ENCODE measurements at regions not wholly inside any gene's neighbourhood (a gene's known extent, or its start where the extent isn't known, plus 50 kb on each side); places are given as distances from the start of the nearest gene placed in this dataset.
"Not testable (repeated sequence)": the region's sequence is repeated elsewhere in the genome, so short reads cannot be mapped to it uniquely, and the experiment has no call there.

GRCh38 chr9:108049026-108049607, 559.5 kb upstream of the KLF4 start:
- DNase-seq = no peak

DNA sequence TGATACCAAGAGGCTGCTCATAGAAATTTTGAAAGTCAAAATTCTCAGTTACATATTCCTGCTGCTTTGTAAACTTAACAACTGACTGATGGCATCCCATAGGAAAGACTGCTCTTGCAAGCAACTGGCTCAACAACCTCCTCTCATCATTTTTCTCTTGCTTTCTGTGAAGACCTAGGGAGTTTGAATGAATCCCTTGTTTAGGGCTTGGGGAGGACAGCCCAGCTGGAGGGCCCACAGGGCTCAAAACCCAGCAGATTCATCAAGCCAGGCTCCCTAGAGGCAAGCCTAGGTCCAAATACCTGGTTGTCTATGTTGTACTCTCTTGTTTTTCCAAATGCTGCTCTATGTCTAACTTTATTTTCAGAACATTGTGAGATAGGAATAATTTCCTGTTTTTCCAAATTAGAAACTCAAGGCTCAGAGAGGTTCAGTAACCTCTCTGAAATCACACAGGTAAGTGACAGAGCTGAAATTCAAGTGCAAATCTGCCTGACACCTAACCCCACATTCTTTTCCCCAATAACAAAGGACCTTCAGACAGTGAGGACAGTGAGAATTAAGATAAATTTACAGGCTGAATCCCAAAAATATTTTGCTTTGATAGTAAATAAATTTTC, 558.9 kb upstream of the KLF4 start:
- DNase-seq = no peak

GRCh38 chr9:108047777-108048176, 558.2 kb upstream of the KLF4 start:
- DNase-seq = not testable (repeated sequence)

- no peak for DNase-seq
Observed at GRCh38 chr9:108047264-108047663, 557.7 kb upstream of the KLF4 start.

DNA sequence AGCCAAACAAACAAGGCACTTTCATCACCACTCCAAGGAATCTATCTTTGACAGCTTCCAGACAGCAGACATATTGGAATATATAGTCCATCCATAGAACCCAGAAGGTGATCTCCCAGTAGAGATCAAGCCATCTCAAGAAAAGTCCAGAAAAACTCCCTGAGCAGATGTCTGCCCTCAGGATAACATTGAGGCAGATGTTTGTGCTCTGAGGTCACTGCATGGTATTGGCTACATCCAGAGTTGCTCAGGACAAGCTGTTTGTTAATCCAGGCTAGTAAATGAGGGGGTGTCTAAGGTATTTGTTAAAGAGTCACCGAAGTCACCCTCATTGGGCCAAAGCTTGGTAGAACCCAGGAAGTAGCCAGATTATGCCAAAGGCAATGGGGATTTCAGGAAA, 556.3 kb upstream of the KLF4 start:
- no peak for DNase-seq

- DNase-seq = no peak
Observed at GRCh38 chr9:108043585-108043984, 554.0 kb upstream of the KLF4 start.

DNA sequence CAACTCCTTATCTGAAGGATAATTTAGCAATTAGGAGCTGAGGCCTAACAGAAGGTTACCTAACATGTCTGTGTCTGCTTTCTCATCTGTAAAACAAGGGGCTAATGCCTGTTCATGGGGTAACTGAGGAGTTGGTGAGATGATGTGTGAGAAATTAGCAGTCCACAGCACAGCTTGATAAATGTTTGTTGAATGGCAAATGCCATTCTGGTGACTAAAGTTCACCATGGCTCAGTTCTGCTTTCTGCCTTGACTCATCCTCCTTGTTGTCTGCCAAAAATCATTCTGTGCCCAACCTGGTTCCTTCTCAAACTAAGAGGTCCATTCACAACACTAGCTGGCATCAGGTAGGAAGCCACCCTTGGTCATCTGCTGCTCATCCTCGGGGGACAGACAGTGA, 552.0 kb upstream of the KLF4 start:
- DNase-seq = no peak

- DNase-seq = no peak
Observed at GRCh38 chr9:108040783-108041182, 551.2 kb upstream of the KLF4 start.

- no peak for DNase-seq
Observed at GRCh38 chr9:108039493-108039892, 549.9 kb upstream of the KLF4 start.

DNA sequence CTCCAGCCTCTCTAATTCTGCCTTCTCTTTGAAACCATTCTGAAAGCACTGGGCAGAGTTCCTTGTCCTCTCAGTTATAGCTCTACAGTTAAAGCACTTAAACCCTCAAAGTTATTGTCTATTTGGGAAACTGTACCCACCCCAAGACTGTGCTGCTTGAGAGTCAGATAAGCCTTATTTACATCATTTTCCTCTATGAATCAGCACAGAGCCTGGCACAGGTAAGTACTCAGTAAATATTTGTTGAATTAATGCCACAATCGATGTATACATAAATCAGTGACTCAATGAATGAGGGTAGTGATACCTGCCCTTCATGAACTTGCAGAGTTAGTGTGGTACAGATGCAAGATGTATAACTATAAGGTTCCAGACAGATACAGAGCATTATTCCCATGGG, 549.4 kb upstream of the KLF4 start:
- no peak for DNase-seq

- DNase-seq = no peak
Observed at GRCh38 chr9:108035487-108035886, 545.9 kb upstream of the KLF4 start.

- no peak for DNase-seq
Observed at GRCh38 chr9:108033976-108034964, 544.7 kb upstream of the KLF4 start.

DNA sequence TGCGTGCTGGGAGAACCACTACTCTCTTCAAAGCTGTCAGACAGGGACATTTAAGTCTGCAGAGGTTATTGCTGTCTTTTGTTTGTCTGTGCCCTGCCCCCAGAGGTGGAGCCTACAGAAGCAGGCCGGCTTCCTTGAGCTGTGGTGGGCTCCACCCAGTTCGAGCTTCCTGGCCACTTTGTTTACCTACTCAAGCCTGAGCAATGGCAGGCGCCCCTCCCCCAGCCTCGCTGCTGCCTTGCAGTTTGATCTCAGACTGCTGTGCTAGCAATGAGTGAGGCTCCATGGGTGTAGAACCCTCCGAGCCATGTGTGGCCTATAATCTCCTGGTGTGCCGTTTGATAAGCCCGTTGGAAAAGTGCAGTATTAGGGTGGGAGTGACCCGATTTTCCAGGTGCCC, 542.5 kb upstream of the KLF4 start:
- not testable (repeated sequence) for DNase-seq

GRCh38 chr9:108031221-108031620, 541.7 kb upstream of the KLF4 start:
- not testable (repeated sequence) for DNase-seq

DNA sequence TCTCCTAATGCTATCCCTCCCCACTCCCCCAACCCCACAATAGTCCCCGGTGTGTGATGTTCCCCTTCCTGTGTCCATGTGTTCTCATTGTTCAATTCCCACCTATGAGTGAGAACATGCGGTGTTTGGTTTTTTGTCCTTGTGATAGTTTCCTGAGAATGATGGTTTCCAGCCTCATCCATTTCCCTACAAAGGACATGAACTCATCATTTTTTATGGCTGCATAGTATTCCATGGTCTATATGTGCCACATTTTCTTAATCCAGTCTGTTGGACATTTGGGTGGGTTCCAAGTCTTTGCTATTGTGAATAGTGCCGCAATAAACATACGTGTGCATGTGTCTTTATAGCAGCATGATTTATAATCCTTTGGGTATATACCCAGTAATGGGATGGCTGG, 537.1 kb upstream of the KLF4 start:
- not testable (repeated sequence) for DNase-seq

- no peak for DNase-seq
Observed at GRCh38 chr9:108024604-108025003, 535.0 kb upstream of the KLF4 start.

DNA sequence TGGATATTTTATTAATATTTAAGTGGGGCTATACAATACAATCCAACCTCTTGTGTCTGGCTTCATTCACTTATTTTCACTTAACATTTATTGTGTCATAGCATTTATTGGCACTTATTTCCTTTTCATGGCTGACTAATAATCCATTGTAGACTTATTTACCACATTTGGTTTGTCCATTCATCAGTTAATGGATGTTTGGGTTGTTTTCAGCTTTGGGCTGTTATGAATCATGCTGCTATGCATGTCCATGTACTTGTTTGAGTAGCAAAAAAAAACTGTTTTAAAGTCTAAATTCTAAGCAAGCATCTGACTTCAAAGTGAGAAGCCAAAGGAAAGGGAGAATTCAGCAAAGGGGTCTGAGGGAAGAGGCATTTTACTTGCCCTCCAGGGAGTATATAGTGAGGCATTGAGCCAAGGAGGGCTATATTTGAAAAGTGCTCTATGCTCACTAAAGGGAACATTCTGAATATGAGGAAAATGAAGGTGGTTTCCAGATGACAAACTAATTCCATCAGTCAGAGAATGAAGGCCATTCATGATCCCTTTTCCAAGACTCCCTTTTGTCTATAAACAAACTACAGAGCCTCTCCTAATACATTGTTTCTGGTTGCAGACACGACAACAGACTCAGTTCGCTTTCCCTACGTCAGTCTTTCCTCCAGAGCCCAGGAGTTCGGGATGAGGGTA, 532.8 kb upstream of the KLF4 start:
- no peak for DNase-seq

- no peak for DNase-seq
Observed at GRCh38 chr9:108021096-108021710, 531.6 kb upstream of the KLF4 start.

GRCh38 chr9:108019821-108020220, 530.3 kb upstream of the KLF4 start:
- no peak for DNase-seq

- DNase-seq = no peak
Observed at GRCh38 chr9:108017671-108018070, 528.1 kb upstream of the KLF4 start.

GRCh38 chr9:108016446-108016845, 526.9 kb upstream of the KLF4 start:
- no peak for DNase-seq

- DNase-seq = no peak
Observed at GRCh38 chr9:108015690-108016089, 526.1 kb upstream of the KLF4 start.

DNA sequence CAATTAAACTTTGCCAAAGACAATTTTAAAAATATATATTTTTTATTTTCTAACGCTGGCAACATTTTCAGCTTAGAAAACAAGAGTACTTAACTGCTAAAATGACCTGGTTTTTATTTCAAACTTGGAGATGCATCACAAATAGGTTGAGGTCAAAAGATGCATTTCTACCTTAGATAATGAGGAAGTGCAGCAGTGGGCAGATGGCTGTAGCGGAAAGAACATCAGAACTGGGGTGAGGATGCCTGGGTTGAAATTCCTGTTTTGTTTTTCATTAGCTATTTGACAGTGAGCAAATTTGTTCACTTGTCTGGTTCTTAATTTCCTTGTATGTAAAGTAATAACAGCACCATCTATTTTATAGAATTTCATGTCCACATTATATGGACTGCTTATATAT, 524.8 kb upstream of the KLF4 start:
- no peak for DNase-seq
